Esophagus squamous epithelium (tissue), 5 donors: ENCODE measurements at regions not wholly inside any gene's neighbourhood (a gene's known extent, or its start where the extent isn't known, plus 50 kb on each side); places are given as distances from the start of the nearest gene placed in this dataset.

Experiments used
- DNase-seq: peaks from one replicate; lab custom pipeline; 2025; lab: John Stamatoyannopoulos, UW
- H3K27ac ChIP-seq, 4 donors: fragments of 200-600 bp; sonication (generic); one replicate each; pipeline ENCODE4 v1.5.1; 2016 to 2019; ENCODE audit warnings: mild to moderate bottlenecking in 1 of 4
- H3K27me3 ChIP-seq, 4 donors: fragments of 200-600 bp; sonication (generic); 1 replicate in 3 of 4; 2 replicates in 1 of 4; pipeline versions ENCODE4 v1.5.1 to v1.6.0; 2017 to 2021; ENCODE audit warnings: antibody characterized with exemption in 1 of 4
- H3K36me3 ChIP-seq, 3 donors: fragments of 200-600 bp; sonication (generic); one replicate each; pipeline ENCODE4 v1.5.1; 2016 to 2019
- H3K4me1 ChIP-seq, 3 donors: fragments of 200-600 bp; sonication (generic); one replicate each; pipeline ENCODE4 v1.5.1; 2017 to 2019
- H3K4me3 ChIP-seq, 4 donors: fragments of 200-600 bp; sonication (generic); 1 replicate in 3 of 4; 2 replicates in 1 of 4; pipeline ENCODE4 v1.5.1; 2016 to 2019; ENCODE audit warnings: mild to moderate bottlenecking in 2 of 4, moderate library complexity in 1 of 4
- H3K9me3 ChIP-seq, 3 donors: fragments of 200-600 bp; sonication (generic); one replicate each; pipeline ENCODE4 v1.5.1; 2016 to 2019
- POLR2A ChIP-seq, 4 donors: fragments of 450-650 bp; IDR thresholded peaks; one replicate each; pipeline ENCODE4 v1.6.1; 2017; ENCODE audit warnings: antibody characterized with exemption in 4 of 4, mild to moderate bottlenecking in 4 of 4, moderate library complexity in 3 of 4
- WGBS, 2 donors: methylation state at CpG; one replicate each; pipeline ENCODE4 v1.1.5; 2018; 5-methylcytosine and 5-hydroxymethylcytosine counted together
- intact Hi-C: fragments of 100-400 bp; cut with DNase I; formaldehyde crosslinking; loops from one replicate; pipeline ENCODE4 v1.15.0; 2022
- TF ChIP-seq, protein P1 (sequence below), 6 experiments: fragments of 450-650 bp in 4 of 6; fragments of 200-600 bp in 2 of 6; sonication (generic) in 2 of 6; IDR thresholded peaks; one replicate each; pipeline ENCODE4 v1.5.1; 2016 to 2019; ENCODE audit warnings: antibody characterized with exemption in 6 of 6, mild to moderate bottlenecking in 4 of 6, moderate library complexity in 4 of 6
- donor health status: DM: yes; HTN: yes; CAD: no.

DNA sequence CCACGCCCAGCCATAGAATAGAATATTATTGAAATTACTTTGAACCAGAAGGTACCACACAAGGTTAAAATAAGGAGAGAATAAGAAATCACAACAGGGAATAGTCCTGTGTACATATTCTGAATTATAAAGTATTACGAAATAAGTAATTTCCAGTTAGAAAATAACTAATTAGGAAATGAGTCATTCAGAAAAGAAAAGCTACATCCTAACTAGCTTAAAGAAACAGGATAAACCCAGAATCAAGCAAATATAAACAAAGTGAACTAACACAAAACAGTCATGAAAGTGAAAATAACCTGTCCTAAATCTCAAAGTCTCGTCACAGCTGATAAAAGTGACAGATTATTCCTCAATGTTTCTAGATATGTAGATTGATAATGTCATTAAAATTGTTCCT, 74.8 kb upstream of the NEBL start:
- Histone ChIP-seq H3K27ac (no peak overlapping the region), H3K4me1 (no peaks in the 10 kb centered on the region), H3K36me3 (no peaks in the 10 kb centered on the region), H3K27me3 (no peaks in the 10 kb centered on the region), H3K4me3 (no peak overlapping the region), H3K9me3 (no peaks in the 10 kb centered on the region)
- TF ChIP-seq, protein P1, sequence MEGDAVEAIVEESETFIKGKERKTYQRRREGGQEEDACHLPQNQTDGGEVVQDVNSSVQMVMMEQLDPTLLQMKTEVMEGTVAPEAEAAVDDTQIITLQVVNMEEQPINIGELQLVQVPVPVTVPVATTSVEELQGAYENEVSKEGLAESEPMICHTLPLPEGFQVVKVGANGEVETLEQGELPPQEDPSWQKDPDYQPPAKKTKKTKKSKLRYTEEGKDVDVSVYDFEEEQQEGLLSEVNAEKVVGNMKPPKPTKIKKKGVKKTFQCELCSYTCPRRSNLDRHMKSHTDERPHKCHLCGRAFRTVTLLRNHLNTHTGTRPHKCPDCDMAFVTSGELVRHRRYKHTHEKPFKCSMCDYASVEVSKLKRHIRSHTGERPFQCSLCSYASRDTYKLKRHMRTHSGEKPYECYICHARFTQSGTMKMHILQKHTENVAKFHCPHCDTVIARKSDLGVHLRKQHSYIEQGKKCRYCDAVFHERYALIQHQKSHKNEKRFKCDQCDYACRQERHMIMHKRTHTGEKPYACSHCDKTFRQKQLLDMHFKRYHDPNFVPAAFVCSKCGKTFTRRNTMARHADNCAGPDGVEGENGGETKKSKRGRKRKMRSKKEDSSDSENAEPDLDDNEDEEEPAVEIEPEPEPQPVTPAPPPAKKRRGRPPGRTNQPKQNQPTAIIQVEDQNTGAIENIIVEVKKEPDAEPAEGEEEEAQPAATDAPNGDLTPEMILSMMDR (IDR thresholded peaks at IDR 0.05), result no peak
- no peak for TF ChIP-seq POLR2A (IDR thresholded peaks at IDR 0.05)
- no peak for DNase-seq
- WGBS, 2 donors, result 63 to 64% methylated on average over 3 of the region's 3 CpGs
- intact Hi-C loops, result no loop called here

DNA sequence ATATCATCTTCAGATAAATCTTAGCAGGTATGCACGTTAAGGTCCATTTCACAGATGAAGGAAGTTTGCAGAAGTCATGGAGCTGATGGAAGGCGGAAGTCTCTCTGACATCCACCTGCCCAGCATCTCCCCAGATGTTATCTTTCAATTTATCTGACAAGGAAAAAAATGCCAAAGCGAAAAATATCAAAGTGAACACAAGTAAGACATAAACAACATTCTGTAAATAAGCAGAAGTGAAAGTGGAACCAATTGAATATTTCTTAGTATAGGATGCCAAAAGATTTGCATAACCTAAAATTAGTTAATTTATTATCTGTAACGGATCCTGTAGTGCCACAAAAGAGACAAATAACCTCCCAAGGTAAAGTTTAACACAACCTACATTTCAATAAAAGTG, 73.6 kb upstream of the NEBL start:
- WGBS, 2 donors, result 52 to 64% methylated on average over 4 of the region's 4 CpGs

DNA sequence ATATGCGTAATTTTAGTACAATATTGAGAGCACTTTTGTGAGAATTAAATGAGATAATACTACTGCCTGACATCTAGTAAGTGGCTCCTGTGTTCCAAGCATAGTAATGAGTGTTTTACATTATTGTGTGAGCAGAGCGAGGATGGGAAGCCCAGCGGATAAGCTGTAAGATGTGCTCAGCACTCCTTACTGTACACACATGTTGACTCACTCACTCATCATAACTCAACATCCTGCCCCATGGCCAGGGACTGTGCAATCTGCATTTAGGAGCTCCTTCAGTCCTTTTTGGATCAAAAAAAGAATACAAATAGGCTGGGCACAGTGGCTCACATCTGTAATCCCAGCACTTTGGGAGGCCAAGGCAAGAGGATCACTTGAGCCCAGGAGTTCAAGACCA, 72.9 kb upstream of the NEBL start:
- no peak overlapping the region for H3K4me3 ChIP-seq
- no peak overlapping the region for H3K27ac ChIP-seq
- H3K9me3 ChIP-seq, result no peaks in the 10 kb centered on the region
- H3K27me3 ChIP-seq, result no peaks in the 10 kb centered on the region
- no peaks in the 10 kb centered on the region for H3K36me3 ChIP-seq
- H3K4me1 ChIP-seq, result no peaks in the 10 kb centered on the region
- intact Hi-C loops, result no loop called here
- no peak for DNase-seq
- WGBS, 2 donors, result 60 to 69% methylated on average over 3 of the region's 3 CpGs
- TF ChIP-seq POLR2A (IDR thresholded peaks at IDR 0.05), result no peak
- TF ChIP-seq, protein P1 (IDR thresholded peaks at IDR 0.05), result no peak

More for the DNA sequence above, 73.6 kb upstream of the NEBL start:
- no peak for DNase-seq
- intact Hi-C loops, result no loop called here
- no peaks in the 10 kb centered on the region for H3K4me1 ChIP-seq
- H3K9me3 ChIP-seq, result no peaks in the 10 kb centered on the region
- TF ChIP-seq POLR2A (IDR thresholded peaks at IDR 0.05), result no peak
- TF ChIP-seq, protein P1 (IDR thresholded peaks at IDR 0.05), result no peak
- no peaks in the 10 kb centered on the region for H3K27me3 ChIP-seq
- H3K36me3 ChIP-seq, result no peaks in the 10 kb centered on the region
- H3K27ac ChIP-seq, result no peak overlapping the region
- no peak overlapping the region for H3K4me3 ChIP-seq

DNA sequence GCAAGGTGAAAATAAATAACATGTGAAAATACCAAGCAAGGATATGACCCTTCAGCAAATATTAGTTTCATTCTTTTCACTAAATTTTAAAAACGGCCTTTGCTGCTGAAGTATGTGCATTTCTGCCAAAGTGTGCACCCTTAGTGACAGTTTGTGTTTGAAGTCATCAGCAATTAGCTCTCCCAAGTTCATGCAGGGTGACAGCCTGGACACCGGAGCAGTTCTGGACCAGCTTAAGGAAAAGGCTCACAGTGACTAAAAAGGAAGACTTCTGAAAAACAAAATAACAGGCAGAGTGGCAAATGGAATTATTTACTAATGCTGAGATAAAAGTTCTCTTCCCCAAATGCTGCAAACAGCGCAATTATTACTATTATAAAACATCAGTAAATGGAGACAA, 69.3 kb upstream of the NEBL start:
- no peaks in the 10 kb centered on the region for H3K9me3 ChIP-seq
- no peak for DNase-seq
- H3K4me3 ChIP-seq, result no peak overlapping the region
- H3K27me3 ChIP-seq, result no peaks in the 10 kb centered on the region
- peaks cover 0 to 21% (median 3%) of the 10 kb centered on the region in 3 donors for H3K4me1 ChIP-seq
- H3K36me3 ChIP-seq, result no peaks in the 10 kb centered on the region
- intact Hi-C loops, result no loop called here
- 75 to 78% methylated on average over 3 of the region's 3 CpGs for WGBS, 2 donors
- TF ChIP-seq, protein P1 (IDR thresholded peaks at IDR 0.05), result no peak
- no peak for TF ChIP-seq POLR2A (IDR thresholded peaks at IDR 0.05)
- no peak overlapping the region for H3K27ac ChIP-seq

GRCh38 chr10:20963721-20964595, 66.8 kb upstream of the NEBL start:
- TF ChIP-seq POLR2A (IDR thresholded peaks at IDR 0.05), result no peak
- TF ChIP-seq, protein P1 (IDR thresholded peaks at IDR 0.05), result no peak
- DNase-seq, result no peak
- 75 to 85% methylated on average over 5 of the region's 5 CpGs for WGBS, 2 donors
- Histone ChIP-seq H3K36me3 (no peaks in the 10 kb centered on the region), H3K4me3 (no peak overlapping the region), H3K4me1 (peaks cover 0 to 22% (median 3%) of the 10 kb centered on the region in 3 donors), H3K27ac (no peak overlapping the region), H3K9me3 (no peaks in the 10 kb centered on the region), H3K27me3 (no peaks in the 10 kb centered on the region)
- intact Hi-C loops, result no loop called here
